D721Med (cell line): ENCODE measurements at regions not wholly inside any gene's neighbourhood (a gene's known extent, or its start where the extent isn't known, plus 50 kb on each side); places are given as distances from the start of the nearest gene placed in this dataset.

Experiments used
- DNase-seq: peaks from one replicate; pipeline ENCODE4 v3.0.0; 2011; ENCODE audit warnings: low spot score; ENCODE audit not compliant: insufficient read length
- FAIRE-seq: peaks from 2 replicates; lab custom pipeline; 2011; peaks lifted over from hg19 to GRCh38; lab: Jason Lieb, UNC
- TF ChIP-seq, protein P1 (sequence below): IDR thresholded peaks from 2 replicates; pipeline ENCODE4 v1.5.1; 2012; ENCODE audit warnings: mild to moderate bottlenecking, control low read depth; ENCODE audit not compliant: insufficient read depth; ENCODE audit errors: missing control alignments

DNA sequence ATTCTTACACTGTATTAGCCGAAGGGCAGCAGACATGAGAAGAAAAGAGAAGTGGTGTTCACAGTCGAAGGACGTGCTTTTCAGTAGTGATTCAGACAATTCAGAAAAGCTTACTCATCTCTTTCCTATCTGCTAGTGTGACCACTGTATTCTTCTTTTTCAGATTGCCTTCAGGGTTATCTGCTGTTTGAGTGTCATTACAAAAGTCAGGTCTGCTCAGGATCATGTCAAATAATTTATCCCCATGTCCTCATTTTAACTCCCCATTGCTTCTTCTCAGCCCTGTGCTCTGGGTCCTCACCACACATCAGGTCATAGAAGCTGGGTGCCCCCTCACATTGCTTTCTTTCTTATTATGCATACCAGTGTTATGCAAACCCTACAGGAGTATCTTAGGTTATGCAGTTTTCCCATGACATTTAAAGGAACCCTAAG lies 394.0 kb downstream of the CETN3 start:
- no peak for DNase-seq
- TF ChIP-seq, protein P1, sequence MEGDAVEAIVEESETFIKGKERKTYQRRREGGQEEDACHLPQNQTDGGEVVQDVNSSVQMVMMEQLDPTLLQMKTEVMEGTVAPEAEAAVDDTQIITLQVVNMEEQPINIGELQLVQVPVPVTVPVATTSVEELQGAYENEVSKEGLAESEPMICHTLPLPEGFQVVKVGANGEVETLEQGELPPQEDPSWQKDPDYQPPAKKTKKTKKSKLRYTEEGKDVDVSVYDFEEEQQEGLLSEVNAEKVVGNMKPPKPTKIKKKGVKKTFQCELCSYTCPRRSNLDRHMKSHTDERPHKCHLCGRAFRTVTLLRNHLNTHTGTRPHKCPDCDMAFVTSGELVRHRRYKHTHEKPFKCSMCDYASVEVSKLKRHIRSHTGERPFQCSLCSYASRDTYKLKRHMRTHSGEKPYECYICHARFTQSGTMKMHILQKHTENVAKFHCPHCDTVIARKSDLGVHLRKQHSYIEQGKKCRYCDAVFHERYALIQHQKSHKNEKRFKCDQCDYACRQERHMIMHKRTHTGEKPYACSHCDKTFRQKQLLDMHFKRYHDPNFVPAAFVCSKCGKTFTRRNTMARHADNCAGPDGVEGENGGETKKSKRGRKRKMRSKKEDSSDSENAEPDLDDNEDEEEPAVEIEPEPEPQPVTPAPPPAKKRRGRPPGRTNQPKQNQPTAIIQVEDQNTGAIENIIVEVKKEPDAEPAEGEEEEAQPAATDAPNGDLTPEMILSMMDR = no peak
- no peak for FAIRE-seq

- no peak for DNase-seq
- TF ChIP-seq, protein P1 = no peak
- no peak for FAIRE-seq
Measured at GRCh38 chr5:90014420-90014819, 395.1 kb downstream of the CETN3 start.

GRCh38 chr5:90000351-90000750 lies 409.2 kb downstream of the CETN3 start:
- no peak for FAIRE-seq
- no peak for DNase-seq
- TF ChIP-seq, protein P1 = no peak

DNA sequence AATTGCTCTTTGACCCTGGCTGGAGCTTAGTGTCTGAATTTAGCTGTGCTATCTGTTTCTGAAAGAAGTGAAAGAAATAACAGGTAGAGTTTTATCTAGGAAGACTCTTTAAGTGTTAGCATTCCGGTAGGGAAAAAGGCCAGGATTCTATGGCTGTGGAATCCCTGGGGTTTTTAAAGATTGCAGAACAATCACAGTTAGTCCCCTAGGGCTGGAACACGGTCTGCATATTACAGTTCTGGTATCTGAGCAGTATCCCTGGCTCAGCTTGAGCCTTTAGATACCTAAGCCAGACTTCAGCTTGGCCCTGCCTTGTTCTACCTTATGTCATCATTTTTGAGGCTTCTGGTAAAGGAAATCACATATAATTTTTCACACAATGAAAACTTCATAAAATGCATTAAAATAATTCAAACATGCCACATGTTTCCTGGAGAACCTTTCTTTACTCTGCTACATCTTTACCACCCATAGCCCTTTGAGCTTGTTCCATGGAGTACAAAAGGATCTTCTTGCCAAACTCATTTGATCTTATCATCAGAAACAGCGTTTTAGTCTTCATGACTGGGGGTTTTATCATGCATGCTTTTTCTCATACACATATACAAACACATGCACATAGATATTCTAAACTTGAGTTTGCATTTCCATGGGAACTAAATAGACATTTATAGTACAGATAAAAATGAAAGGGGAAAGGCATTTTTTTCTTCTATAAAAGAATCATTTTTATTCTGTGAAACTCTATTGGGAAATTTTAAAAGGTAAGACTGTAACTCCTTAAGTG lies 410.8 kb downstream of the CETN3 start:
- TF ChIP-seq, protein P1 = no peak
- FAIRE-seq (no peak), DNase-seq (no peak)

DNA sequence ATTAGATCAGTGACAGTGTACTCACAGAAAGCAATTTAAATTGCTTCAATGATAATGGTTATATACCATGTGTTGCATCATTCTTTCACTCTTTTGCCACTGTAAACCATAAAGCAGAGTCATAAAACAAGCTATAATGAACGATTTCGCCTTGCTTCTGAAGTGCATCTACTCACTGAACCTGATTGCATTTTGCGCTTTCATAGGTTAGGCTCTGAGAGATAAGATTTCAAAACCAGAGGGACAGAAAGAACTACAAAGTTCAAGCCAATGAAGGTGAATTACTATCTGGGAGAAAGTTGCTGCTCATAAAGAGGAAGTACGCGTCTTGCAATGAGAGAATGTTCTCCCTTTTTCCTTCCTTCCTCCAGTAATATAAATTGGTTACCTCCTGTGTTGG lies 412.7 kb downstream of the CETN3 start:
- TF ChIP-seq, protein P1 = no peak
- no peak for DNase-seq
- no peak for FAIRE-seq

- no peak for FAIRE-seq
- DNase-seq = no peak
- TF ChIP-seq, protein P1 = no peak
Measured at GRCh38 chr5:89996335-89996734, 413.2 kb downstream of the CETN3 start.

DNA sequence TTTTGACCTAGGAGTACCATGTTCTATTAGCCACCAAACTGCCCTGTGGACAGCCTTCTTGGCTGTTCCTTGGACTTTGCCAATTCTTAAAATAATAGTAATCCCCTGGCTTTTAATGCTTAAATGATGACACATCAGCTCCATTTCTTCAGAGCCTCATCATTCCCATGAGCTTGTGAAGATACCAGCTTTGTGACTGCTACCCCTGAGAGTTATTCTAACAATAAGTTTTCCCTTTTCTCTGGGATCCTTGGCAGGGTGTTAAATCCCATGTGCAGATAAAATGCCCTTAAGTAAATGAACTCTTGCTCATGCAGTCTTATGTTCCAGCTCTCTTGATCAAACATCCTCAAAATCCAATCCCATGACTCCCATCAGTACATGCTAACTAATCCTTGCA lies 415.3 kb downstream of the CETN3 start:
- no peak for FAIRE-seq
- TF ChIP-seq, protein P1 = no peak
- DNase-seq = no peak
